ENCODE measurements at regions not wholly inside any gene's neighbourhood (a gene's known extent, or its start where the extent isn't known, plus 50 kb on each side); places are given as distances from the start of the nearest gene placed in this dataset.

DNA sequence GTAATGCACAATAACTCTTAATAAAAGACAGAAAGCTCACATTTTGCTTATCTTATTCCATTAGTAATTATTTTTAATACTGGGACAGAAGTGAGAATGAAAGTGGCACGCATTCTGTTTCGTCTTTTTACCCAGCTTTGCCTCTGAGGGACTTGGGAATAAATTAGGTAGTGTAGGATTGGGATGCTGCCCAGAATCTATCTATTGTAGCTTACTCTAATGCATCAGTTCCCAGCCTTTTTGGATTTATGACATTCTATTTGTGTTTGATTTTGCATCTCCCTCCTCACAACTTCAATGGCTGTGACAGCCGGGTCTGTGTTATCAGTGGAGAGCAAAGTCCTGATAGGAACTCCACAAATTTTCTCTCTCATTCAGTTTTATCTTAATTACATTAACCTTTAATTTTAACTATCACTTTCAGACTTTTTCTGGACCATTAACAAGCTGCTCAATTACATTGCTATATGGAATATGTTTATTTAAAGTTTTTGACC lies 62.9 kb upstream of the TULP4 start:
- H3K4me1 ChIP-seq: no peaks in the 10 kb centered on the region
- peaks cover 97% of the 10 kb centered on the region for H4K20me1 ChIP-seq
- peaks cover 59% of the 10 kb centered on the region for H3K36me3 ChIP-seq
- H3K4me3 ChIP-seq: no peak overlapping the region
- H3K9ac ChIP-seq: no peak overlapping the region
- no peaks in the 10 kb centered on the region for H3K27me3 ChIP-seq
- H3K9me3 ChIP-seq: no peaks in the 10 kb centered on the region
- H3K4me2 ChIP-seq: no peak overlapping the region
- TF ChIP-seq Cebpa-rat (IDR thresholded peaks at IDR 0.05): no peak
- no peak overlapping the region for H3K27ac ChIP-seq

DNA sequence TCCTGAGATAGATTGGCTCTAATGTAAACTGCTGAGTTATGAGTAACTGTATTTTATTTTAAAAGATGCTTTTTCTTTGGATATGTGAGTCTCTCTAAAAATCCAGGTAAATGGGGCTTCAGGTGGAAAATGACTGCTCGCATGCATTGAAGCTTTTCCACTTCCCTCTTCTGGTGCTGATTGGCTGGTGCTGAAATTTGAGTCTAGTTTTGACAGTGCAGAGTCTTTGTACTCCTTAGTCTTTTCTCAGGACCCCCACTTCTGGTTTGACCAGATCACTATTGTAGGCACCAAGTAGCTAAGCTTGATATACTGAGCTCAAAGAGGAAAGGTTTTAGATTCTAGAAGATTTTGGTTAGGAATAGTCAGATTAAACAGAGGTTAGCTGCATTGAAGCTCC lies 60.7 kb upstream of the TULP4 start:
- H3K4me2 ChIP-seq: no peak overlapping the region
- H3K27ac ChIP-seq: no peak overlapping the region
- H3K36me3 ChIP-seq: peaks cover 48% of the 10 kb centered on the region
- no peaks in the 10 kb centered on the region for H3K9me3 ChIP-seq
- peaks cover 6% of the 10 kb centered on the region; the same call in 1 of the 2 replicates for H3K4me1 ChIP-seq
- no peak overlapping the region for H3K4me3 ChIP-seq
- TF ChIP-seq Cebpa-rat (IDR thresholded peaks at IDR 0.05): no peak
- H4K20me1 ChIP-seq: peaks cover 99% of the 10 kb centered on the region
- H3K9ac ChIP-seq: no peak overlapping the region
- no peaks in the 10 kb centered on the region for H3K27me3 ChIP-seq

DNA sequence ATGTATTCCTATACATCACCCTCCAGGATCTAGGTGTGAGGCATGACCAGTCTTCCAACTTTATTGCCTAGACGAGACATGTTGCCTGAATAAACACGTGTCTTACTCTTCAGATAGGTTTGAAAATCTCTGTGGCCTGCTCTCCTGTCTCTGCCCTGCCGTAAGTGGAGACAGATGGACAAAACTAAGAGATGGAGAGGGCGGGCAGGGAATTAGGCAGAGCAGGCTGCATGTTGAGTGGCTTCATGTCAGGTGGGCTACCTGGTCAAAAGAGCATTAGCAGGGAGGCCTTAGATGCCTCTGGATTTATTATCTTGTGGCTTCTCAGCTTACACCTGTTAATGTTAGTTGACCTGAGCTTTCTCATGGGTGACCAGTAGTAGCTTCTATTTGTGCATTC lies 59.0 kb upstream of the TULP4 start:
- H3K9me3 ChIP-seq: no peaks in the 10 kb centered on the region
- H3K4me2 ChIP-seq: no peak overlapping the region
- peaks cover 39% of the 10 kb centered on the region for H3K36me3 ChIP-seq
- H3K27me3 ChIP-seq: no peaks in the 10 kb centered on the region
- H3K4me1 ChIP-seq: peaks cover 6% of the 10 kb centered on the region; the same call in 1 of the 2 replicates
- H3K27ac ChIP-seq: no peak overlapping the region
- no peak for TF ChIP-seq Cebpa-rat (IDR thresholded peaks at IDR 0.05)
- peaks cover 99% of the 10 kb centered on the region for H4K20me1 ChIP-seq
- H3K4me3 ChIP-seq: no peak overlapping the region
- no peak overlapping the region for H3K9ac ChIP-seq

DNA sequence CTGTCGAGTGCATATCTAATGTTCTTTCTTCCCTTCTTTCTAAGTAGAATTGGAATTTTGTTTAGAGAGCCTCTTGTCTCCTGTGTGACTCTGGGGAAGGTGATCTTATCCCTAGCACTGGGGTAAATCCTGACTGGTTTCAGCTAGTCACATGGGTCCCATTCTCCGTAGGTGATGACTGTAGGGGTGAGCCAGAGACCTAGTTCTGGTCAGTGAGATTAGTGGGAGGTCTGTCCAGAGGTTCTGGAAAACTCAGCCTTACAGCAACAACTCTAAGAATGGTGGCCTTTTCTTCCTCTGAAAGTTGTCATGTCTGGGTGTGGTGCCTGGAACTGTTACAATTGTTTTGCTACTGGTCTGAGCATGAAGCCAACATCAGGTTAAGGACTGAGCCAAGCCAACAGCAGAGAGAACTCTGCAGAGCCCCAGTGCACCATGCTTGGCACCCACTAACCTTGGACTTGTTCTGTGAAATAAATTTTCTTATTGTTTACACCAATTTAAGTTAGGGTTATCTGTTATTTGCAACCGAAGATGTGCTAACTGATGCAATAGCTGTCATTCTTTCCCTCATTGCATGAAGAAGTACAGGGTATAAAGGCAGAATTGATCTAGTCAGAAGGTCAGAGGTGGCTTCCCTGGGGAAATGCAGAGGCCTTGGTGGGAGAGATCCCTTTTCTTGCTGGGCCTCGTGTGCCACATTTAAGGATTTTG lies 56.8 kb upstream of the TULP4 start:
- Histone ChIP-seq H3K4me2 (no peak overlapping the region), H3K36me3 (peaks cover 35% of the 10 kb centered on the region), H3K4me3 (no peak overlapping the region), H3K4me1 (peaks cover 6% of the 10 kb centered on the region; the same call in 1 of the 2 replicates), H3K9ac (no peak overlapping the region), H4K20me1 (peaks cover 99% of the 10 kb centered on the region), H3K27me3 (no peaks in the 10 kb centered on the region), H3K9me3 (no peaks in the 10 kb centered on the region), H3K27ac (no peak overlapping the region)
- TF ChIP-seq Cebpa-rat (IDR thresholded peaks at IDR 0.05): no peak

DNA sequence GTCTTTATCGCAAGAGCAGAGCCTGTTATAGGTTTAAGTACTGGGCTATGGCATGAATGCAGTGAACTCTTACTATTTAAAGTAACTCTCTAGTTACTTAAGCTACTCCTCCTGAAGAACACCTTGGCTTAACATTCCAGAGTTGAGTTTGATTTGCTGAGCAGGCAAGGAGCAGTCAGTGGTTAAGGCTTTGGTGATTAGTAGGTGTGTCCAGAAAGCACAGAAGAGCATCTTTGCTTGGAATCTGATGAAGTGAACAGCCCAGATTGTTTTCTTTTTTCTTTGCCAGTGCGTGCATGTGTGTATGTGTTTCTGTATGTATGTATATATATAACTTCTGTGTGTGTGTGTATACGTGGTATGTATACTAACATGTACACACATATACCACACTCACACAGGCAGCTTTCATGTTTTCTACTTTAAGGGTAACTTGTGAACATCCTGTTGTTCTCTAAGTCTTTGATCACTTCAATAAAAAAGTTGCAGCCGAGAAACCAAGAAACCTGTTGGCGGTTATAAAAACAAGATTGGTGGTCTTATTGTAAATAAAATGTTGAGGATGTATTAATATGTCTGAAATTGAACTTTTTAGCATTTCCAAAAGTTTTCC lies 56.2 kb upstream of the TULP4 start:
- H3K4me3 ChIP-seq: no peak overlapping the region
- no peak overlapping the region for H3K9ac ChIP-seq
- H3K27me3 ChIP-seq: no peaks in the 10 kb centered on the region
- H3K27ac ChIP-seq: no peak overlapping the region
- H3K36me3 ChIP-seq: peaks cover 30% of the 10 kb centered on the region
- H3K9me3 ChIP-seq: no peaks in the 10 kb centered on the region
- TF ChIP-seq Cebpa-rat (IDR thresholded peaks at IDR 0.05): no peak
- H4K20me1 ChIP-seq: peaks cover 95% of the 10 kb centered on the region
- peaks cover 6% of the 10 kb centered on the region; the same call in 1 of the 2 replicates for H3K4me1 ChIP-seq
- no peak overlapping the region for H3K4me2 ChIP-seq

DNA sequence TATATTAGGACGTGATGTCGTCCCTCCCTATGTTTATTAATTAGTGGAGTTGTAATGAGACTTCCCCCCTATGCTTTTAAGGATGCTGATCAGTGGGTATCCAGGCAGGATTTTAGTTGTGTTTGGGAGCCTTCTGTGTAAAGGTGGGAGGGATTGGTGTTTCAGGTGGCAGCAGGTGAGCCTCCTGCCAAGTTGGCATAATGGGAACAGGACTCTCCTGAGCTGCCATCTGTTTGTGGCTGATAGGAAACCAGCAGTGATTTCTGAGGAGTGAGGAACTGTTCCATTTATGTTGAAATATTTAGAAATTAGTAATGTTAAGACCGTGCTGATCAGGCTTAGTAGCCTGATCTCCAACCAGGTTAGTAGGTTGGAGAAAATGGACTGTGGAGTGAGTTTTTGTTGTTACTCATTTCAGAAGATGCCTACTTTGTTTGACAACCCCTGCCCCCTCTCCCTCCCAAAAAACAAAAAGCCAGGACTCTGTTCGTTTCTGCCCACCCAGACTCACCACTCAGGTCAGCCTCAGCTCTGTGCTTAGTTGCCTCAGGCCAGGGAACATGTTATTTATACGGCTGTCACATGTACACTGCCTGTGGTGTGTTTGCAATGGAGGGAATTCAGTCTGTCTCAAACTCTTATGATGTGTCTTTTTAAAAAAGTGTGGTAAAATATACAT lies 55.4 kb upstream of the TULP4 start:
- H3K4me3 ChIP-seq: no peak overlapping the region
- no peaks in the 10 kb centered on the region for H3K9me3 ChIP-seq
- no peak overlapping the region for H3K4me2 ChIP-seq
- peaks cover 6% of the 10 kb centered on the region; the same call in 1 of the 2 replicates for H3K4me1 ChIP-seq
- no peak overlapping the region for H3K9ac ChIP-seq
- H4K20me1 ChIP-seq: peaks cover 95% of the 10 kb centered on the region
- TF ChIP-seq Cebpa-rat (IDR thresholded peaks at IDR 0.05): no peak
- H3K27me3 ChIP-seq: no peaks in the 10 kb centered on the region
- peaks cover 38% of the 10 kb centered on the region for H3K36me3 ChIP-seq
- H3K27ac ChIP-seq: no peak overlapping the region

DNA sequence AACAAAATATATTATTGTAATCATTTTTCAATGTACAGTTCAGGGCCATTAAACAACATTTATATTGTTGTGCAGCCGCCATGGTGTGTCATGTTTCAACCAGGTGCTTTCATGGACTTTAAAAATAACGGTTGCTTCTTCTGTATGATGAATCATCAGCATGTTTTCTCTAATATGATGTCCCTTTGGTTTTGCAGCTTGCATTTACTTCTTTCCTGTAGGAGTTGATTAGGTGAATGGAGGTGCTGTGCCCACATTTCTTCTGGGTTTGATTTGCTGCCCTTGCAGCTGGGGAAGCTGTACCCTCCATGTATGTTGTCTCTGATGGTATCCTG lies 54.9 kb upstream of the TULP4 start:
- TF ChIP-seq Cebpa-rat (IDR thresholded peaks at IDR 0.05): no peak
- H3K9ac ChIP-seq: no peak overlapping the region
- H3K4me3 ChIP-seq: no peak overlapping the region
- H3K27ac ChIP-seq: no peak overlapping the region
- H4K20me1 ChIP-seq: peaks cover 95% of the 10 kb centered on the region
- peaks cover 43% of the 10 kb centered on the region for H3K36me3 ChIP-seq
- no peak overlapping the region for H3K4me2 ChIP-seq
- H3K4me1 ChIP-seq: peaks cover 6% of the 10 kb centered on the region; the same call in 1 of the 2 replicates
- no peaks in the 10 kb centered on the region for H3K9me3 ChIP-seq
- H3K27me3 ChIP-seq: no peaks in the 10 kb centered on the region

DNA sequence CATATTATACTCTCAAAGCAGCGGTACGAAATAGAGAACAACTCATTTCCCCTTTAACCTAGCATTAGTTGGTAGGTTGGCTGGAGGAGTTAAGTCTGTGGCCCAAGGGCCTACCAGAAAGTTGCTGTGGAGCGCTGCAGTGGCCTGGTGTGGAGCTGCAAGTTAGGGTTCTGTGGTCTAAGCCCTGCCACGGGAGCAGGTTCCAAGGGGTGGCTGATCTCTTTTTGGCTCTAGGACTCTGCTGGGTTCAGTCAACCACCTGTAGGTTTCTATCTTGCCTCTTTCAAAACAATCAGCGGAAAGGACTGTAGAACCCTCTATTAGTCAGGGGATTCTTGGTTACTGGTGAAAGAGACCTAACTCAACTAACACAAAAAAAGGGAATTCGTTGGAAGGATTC lies 54.5 kb upstream of the TULP4 start:
- Histone ChIP-seq H4K20me1 (peaks cover 95% of the 10 kb centered on the region), H3K9me3 (no peaks in the 10 kb centered on the region), H3K4me2 (no peak overlapping the region), H3K27me3 (no peaks in the 10 kb centered on the region), H3K36me3 (peaks cover 44% of the 10 kb centered on the region), H3K4me3 (no peak overlapping the region), H3K9ac (no peak overlapping the region), H3K4me1 (peaks cover 6% of the 10 kb centered on the region; the same call in 1 of the 2 replicates), H3K27ac (no peak overlapping the region)
- TF ChIP-seq Cebpa-rat (IDR thresholded peaks at IDR 0.05): no peak

DNA sequence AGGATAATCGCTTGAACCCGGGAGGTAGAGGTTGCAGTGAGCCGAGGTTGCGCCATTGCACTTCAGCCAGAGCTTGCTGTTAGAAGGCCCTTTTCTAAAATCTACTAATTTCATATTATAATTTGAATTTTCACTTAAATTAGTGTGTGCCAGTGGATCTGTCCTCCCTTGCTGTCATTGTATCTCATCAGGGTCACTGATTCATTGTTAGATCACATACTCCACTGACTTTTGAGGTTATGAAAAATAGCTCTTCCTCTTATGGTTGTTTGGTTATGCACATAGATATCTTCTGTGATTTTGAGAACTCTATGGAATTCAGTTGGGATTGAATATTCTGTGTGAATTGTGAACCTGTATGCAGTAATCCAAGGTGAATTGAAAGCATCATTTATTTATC lies 53.1 kb upstream of the TULP4 start:
- Histone ChIP-seq H3K4me3 (no peak overlapping the region), H3K4me2 (no peak overlapping the region), H3K9me3 (peaks cover 4% of the 10 kb centered on the region; the same call in 1 of the 2 replicates), H3K4me1 (peaks cover 14% of the 10 kb centered on the region), H3K27me3 (no peaks in the 10 kb centered on the region), H4K20me1 (peaks cover 95% of the 10 kb centered on the region), H3K27ac (no peak overlapping the region), H3K9ac (no peak overlapping the region), H3K36me3 (peaks cover 43% of the 10 kb centered on the region)
- TF ChIP-seq Cebpa-rat (IDR thresholded peaks at IDR 0.05): no peak

DNA sequence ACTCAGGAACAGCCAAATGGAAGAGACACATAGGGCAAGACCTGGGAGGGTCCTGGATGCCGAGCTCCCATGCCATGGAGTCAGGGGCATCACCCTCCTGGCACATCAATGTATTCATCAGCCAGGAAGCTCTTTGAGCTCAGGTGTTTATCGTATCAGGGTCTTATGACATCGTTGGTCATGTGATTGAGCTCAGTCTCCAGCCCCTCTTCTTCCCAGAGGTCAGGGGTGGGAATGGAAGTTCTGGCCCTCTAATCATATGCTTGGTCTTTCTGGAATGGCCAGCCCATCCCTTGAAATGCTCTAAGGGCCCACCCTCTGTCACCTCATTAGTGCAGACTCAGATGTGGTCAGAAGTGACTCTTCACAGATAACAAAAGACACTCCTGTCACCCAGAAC lies 52.4 kb upstream of the TULP4 start:
- Histone ChIP-seq H3K4me1 (peaks cover 21% of the 10 kb centered on the region), H3K9me3 (peaks cover 4% of the 10 kb centered on the region; the same call in 1 of the 2 replicates), H3K27ac (no peak overlapping the region), H3K9ac (no peak overlapping the region), H4K20me1 (peaks cover 95% of the 10 kb centered on the region), H3K4me3 (no peak overlapping the region), H3K36me3 (peaks cover 50% of the 10 kb centered on the region), H3K27me3 (no peaks in the 10 kb centered on the region), H3K4me2 (no peak overlapping the region)
- TF ChIP-seq Cebpa-rat (IDR thresholded peaks at IDR 0.05): no peak
